Fibroblast of the conjunctiva (primary cell): ENCODE measurements at regions not wholly inside any gene's neighbourhood (a gene's known extent, or its start where the extent isn't known, plus 50 kb on each side); places are given as distances from the start of the nearest gene placed in this dataset.
"Not testable (repeated sequence)": the region's sequence is repeated elsewhere in the genome, so short reads cannot be mapped to it uniquely, and the experiment has no call there.

ENCODE experiments used
- DNase-seq: peaks from one replicate; pipeline ENCODE4 v3.0.0-alpha.2; 2010; ENCODE audit warnings: low read depth

- no peak for DNase-seq
Observed at GRCh38 chr5:6107675-6108539, 270.4 kb downstream of the MED10 start.

GRCh38 chr5:6106756-6107155, 271.6 kb downstream of the MED10 start:
- no peak for DNase-seq

GRCh38 chr5:6105320-6105719, 273.0 kb downstream of the MED10 start:
- DNase-seq: no peak

GRCh38 chr5:6096101-6096500, 282.2 kb downstream of the MED10 start:
- no peak for DNase-seq

- not testable (repeated sequence) for DNase-seq
Observed at GRCh38 chr5:6094180-6094579, 284.2 kb downstream of the MED10 start.

GRCh38 chr5:6090838-6091237, 287.5 kb downstream of the MED10 start:
- DNase-seq: no peak

- DNase-seq: no peak
Observed at GRCh38 chr5:6090079-6090654, 288.2 kb downstream of the MED10 start.

GRCh38 chr5:6088706-6089105, 289.6 kb downstream of the MED10 start:
- no peak for DNase-seq

- no peak for DNase-seq
Observed at GRCh38 chr5:6087576-6087975, 290.8 kb downstream of the MED10 start.

GRCh38 chr5:6086871-6087270, 291.5 kb downstream of the MED10 start:
- no peak for DNase-seq

GRCh38 chr5:6085341-6085860, 292.9 kb downstream of the MED10 start:
- DNase-seq: no peak

GRCh38 chr5:6084836-6085235, 293.5 kb downstream of the MED10 start:
- DNase-seq: no peak

- no peak for DNase-seq
Observed at GRCh38 chr5:6084376-6084775, 294.0 kb downstream of the MED10 start.

- DNase-seq: no peak
Observed at GRCh38 chr5:6083311-6083978, 294.9 kb downstream of the MED10 start.

- DNase-seq: no peak
Observed at GRCh38 chr5:6082685-6083084, 295.7 kb downstream of the MED10 start.

GRCh38 chr5:6081727-6082210, 296.6 kb downstream of the MED10 start:
- no peak for DNase-seq

GRCh38 chr5:6080930-6081726, 297.2 kb downstream of the MED10 start:
- no peak for DNase-seq

- no peak for DNase-seq
Observed at GRCh38 chr5:6080436-6080835, 297.9 kb downstream of the MED10 start.

GRCh38 chr5:6078881-6079280, 299.5 kb downstream of the MED10 start:
- DNase-seq: no peak

- DNase-seq: no peak
Observed at GRCh38 chr5:6076341-6077239, 301.8 kb downstream of the MED10 start.

GRCh38 chr5:6072488-6072887, 305.9 kb downstream of the MED10 start:
- DNase-seq: not testable (repeated sequence)
